UCSD-AML1 (cell line): ENCODE measurements at regions not wholly inside any gene's neighbourhood (a gene's known extent, or its start where the extent isn't known, plus 50 kb on each side); places are given as distances from the start of the nearest gene placed in this dataset.
"Not testable (repeated sequence)": the region's sequence is repeated elsewhere in the genome, so short reads cannot be mapped to it uniquely, and the experiment has no call there.

ENCODE experiments used
- DNase-seq: peaks from one replicate; lab custom pipeline; 2025; ENCODE audit not compliant: unreplicated experiment; lab: John Stamatoyannopoulos, UW

DNA sequence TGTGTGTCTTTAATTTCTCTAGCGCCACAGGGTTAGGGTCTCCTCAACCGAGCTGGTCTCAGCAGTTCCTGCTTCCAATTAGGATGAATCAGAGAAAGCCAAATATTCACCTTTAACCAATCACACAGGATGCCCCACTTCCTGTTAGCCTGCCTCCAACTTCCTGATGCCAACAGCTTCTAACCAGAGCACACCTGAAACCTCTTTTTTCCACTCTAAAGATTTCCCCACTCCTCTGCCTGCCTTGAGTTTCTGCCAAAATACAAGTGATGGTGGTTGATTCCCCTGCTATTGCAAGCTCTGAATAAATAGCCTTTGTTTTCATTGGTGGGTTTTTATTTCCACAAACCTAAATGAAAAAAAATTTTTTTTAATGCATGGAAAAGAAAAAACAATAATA lies 144.7 kb upstream of the UST start:
- no peak for DNase-seq

DNA sequence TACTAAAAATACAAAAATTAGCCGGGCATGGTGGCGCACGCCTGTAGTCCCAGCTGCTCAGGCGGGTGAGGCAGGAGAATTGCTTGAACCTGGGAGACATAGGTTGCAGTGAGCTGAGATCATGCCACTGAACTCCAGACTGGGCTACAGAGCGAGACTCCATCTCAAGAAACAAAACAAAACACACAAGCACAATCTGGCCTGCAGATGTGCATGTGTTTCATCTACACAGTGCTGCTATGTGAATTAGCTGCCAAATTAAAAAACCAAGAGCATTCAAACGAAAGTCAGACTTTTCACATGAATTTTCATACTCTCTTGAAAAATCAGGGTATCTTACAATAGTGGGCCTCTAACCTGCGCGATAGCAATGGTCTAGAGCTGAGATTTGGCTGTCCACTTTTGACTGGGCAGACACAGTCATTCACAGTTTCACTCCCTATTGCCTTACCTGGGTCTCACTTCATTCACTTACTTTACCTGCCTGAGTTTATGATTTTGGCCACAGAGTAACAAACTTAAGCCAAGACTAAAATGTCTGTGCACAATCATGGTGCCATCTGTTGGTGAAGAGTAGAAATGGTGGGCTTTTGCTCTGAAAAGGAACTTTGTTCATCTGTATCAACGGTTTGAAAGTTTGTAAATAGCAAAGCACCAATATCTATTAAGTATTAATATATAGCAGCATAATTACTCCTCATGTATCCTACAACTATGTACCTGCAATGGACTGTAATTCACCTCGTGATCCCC lies 138.5 kb upstream of the UST start:
- no peak for DNase-seq

DNA sequence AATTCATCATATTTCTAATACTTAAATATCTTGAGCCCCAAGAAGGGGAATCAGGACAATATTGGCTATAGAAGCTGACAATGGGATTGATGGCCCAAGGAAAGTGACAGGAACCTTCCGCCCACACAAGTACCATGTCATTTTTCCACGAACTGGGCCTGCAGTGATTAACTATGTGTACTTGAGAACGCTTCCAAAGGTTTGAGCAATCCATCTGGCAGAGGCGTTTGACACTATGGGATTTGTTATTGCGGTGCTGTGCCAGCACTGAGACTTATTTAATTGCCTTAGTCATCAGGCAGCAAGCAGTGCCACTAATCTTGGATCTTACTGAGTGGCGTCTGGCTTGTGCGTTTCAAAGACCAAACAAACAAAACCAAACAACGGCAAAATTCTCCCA lies 135.6 kb upstream of the UST start:
- DNase-seq = no peak

DNA sequence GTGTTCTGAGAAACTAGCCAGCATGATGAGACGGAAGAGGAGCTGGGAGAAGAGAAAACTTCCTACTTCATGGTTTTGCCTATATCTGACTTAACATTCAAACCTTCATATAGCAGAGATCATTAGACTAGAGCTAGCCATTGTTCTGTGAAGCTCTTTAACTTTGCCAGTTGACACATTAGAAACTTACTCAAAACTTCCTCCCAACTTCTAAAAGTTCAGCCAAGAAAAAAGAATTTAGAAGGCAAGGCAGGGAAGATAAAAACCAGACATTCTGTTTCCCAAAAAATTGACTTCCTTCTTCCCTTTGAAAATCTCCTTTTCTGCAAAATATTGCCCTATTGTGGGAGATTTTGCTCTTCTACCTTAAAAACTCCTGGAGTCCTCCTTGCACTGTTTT lies 134.8 kb upstream of the UST start:
- no peak for DNase-seq

DNA sequence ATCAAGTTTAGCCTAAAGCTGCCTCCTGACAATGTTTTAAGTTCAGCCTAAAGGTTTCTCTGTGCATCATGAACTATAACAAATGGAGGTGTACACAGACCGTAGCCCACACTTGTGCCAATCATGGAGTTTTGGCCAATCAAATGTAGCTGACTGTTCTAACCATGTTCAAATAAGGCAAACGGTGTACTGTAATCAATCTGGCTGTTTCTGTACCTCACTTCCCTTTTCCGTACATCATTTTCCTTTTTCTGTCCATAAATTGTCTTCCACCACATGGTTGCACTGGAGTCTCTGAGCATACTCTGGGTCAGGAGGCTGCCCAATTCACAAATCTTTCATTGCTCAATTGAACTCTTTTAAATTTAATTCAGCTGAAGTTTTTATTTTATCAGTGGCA lies 132.2 kb upstream of the UST start:
- no peak for DNase-seq

DNA sequence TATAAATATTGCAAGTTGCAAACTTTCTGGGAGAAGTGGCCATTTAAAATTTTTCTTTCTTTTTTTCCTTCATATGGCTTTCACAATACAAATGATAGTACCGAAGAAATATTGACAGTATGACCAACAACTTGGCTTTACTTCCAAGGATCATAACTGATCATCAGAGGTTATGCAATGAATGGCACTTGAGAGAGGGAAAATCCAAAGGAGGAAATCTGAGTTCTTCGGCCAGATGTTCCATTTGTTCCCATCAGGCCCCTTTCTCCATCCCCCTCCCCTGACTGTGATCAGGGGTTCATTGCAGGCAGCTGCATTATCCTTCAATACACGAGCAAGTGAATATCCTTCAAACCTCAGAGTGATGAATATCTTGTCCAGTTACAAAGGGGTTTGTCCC lies 130.0 kb upstream of the UST start:
- no peak for DNase-seq

DNA sequence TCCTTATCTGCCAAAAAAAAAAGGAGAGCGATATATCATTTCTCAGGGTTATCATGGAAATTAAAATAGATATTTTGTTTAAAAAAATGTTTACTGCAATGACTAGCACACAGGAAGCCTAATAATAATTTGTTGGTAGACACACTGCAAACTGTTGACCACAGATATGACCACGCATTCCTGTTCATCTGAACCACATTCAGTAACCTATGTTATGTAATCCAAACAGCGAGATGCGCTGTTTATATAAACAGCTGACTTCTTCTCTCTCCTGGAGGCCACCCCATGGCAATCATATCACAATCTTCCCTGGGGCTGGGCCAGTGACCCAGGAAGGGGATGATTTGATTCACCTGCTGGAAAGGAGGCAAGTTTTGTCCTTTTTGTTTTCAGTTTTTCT lies 129.3 kb upstream of the UST start:
- DNase-seq = no peak

DNA sequence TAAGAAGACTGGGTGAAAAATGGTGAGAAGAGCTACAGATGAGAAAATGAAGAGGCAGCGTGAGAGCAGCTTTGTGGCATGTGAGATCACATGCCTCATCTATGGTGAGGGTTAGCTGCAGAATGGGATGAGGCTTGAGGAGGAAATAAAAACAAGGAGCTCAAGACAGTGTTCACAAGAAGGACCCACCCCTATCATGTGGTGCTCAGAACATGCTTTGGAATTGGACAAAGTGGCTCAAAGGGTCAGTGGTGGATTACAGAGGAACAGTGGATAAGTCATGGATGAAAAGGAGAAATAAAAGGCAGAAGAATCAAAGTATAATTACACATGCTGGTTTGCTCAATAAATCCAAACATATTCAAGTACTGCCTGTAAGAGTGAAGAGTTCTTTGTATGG lies 126.9 kb upstream of the UST start:
- DNase-seq = no peak

DNA sequence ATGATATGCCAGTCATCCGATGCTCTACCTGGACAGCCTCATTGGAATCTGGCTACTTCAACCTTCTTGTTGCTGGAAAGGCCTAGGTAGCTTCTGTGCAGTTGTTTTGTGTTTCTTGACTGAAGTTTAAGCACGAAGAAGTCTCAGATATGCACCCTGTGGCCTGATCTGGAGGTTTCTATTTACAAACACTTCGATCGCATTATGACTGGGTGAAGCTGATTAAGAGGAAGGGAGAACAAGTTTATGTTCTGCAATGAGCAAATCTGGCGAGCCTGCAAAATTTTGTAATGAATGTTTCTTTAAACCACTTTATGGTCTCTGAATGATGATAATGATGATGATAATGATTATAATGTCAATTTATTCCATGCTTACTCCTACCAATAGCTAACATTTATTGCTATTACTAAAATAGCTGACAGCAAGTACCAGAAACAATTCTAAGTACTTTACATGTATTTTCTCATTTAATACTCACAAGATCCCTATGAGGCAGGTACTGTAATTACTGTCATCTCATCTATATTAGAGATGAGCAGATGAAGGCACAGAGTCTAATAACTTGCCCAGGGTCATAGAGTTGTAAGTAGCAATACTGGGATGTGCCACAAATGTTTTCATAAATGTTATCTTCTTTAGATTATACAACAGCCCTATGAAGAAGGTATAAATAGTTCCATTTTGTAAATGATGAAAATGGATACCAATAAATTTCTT lies 126.1 kb upstream of the UST start:
- no peak for DNase-seq

DNA sequence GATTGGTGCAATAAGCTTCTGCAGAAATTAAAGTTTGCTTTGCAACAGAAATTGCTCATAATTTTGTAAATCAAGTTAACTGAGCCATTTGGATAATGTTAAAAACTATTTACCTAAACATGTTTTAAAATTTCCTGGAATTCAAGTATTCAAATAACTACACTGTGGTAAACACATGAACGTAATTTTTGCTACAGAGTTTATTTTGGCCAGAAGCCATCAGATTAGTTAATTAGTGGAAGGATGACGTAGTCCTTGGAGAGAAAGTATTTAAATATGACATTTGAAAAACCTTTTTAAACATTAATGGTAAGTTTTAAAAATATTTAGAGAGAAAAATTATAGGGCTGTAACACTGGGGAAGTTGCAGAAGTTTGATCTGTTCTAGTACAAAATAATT lies 121.2 kb upstream of the UST start:
- DNase-seq = no peak

DNA sequence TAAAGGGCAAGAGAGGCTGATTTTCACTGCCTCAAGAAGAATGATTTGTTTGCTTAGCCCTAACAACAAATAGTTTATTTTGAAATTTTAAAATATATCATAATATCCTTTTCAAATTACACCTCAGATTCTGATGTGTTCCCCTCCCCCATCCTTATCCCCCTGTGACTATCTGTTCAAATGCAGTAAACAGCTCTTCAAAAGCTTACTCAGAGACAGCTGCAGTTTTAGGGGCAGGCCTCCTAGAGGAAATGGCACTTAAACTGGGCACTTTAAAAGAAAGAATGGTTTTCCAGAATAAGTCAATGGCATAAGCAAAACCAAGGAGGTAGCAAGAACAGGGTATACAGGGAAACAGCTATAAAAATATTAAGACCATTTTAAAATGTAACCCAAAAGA lies 118.6 kb upstream of the UST start:
- no peak for DNase-seq

DNA sequence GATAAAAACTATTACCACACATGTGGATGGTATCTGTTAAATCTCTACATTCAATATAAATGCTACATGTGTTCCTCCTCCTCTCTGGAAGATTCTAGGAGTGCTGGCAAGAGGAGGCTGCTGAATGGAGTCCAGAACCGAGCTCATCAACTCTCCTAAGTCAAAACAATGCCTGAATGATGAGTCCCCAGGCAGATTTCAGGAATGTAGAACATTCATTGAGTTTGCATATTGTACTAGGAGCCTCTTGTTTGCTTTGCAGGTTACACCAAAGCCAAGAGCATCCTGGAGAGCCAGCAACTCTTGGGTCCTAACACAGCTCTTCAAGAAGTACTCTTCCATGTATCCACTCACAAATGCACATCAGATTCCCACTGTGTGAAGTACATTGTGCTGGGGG lies 117.6 kb upstream of the UST start:
- no peak for DNase-seq

DNA sequence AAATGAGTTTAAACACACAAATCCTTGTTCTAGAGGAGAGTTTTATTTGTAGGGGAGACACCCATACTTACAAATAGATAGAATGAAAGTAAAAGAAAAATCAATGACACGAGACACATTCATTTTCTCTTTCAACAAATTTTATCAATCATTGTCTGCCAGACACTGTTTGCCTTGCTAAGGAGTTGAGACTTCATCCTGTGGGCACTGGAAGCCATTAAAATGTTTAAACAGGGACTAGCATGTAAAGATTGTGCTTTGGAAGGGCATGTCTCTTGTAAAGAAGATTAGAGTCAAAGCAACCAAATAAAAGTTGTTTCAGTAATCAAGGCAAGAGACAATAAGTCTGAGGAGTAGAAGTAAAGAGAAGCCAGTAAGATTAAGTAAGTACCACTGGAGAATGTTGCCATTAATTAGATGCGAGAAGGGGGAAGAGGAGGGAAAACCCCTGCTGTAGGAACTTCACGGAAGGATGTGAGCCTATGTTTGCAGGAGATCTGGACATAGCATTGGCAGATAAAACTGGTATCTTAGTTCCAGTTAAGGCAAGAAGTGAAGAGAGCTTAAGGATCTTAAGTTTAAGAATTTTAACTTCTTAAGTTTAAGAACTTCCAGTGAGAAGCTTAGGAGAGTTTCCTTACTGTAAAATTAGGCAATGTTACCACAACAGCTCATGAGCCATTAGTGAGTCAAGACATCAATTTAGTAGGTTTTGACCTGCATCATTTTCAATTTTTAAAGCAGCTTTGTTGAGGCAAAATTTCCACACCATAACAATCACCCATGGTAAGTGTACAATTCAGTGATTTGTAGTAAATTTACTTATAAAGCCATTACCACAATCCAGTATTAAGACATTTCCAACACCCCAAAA lies 117.0 kb upstream of the UST start:
- DNase-seq = no peak

DNA sequence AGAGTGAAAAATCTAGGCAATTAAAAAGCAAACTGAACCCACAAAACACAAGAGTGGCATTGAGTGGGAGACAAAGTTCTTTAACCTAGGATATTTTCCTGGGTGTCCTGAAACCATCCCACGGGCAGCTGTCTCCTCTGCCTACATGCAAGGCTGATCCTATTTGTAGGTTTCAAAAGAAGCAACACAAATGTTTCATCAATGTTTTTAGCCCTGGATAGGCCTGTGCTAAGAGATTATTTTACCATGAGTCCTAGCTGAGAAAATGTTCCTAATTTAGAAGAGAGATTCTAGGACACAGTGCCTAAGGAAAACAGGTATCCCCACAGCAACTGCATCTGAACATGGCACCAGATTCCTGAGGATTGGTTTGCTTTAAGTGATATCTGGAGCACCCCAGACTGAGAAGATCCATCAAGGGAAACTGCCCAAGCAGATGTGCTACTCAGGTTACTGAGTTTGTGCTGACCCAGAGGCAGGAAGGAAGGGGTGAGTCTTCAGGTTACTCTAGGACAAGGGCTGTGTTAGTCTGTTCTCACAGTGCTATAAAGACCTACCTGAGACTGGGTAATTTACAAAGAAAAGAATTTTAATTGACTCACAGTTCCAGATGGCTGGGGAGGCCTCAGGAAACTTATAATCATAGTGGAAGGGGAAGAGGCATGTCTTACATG lies 111.6 kb upstream of the UST start:
- DNase-seq = no peak

DNA sequence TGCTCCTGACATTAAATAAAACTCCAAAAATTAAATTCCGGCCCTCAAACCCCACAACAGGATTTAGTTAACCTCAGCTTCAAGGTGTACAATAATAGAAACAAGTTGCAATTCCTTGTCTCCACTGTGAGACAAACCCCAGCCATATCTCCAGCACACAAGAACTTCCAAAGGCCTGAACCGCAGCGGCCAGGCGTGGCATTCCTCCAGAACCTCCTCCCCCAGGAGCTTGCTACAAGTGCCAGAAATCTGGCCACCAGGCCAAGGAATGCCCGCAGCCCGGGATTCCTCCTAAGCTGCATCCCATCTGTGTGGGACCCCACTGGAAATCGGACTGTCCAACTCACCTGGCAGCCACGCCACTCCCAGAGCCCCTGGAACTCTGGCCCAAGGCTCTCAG lies 105.0 kb upstream of the UST start:
- not testable (repeated sequence) for DNase-seq

DNA sequence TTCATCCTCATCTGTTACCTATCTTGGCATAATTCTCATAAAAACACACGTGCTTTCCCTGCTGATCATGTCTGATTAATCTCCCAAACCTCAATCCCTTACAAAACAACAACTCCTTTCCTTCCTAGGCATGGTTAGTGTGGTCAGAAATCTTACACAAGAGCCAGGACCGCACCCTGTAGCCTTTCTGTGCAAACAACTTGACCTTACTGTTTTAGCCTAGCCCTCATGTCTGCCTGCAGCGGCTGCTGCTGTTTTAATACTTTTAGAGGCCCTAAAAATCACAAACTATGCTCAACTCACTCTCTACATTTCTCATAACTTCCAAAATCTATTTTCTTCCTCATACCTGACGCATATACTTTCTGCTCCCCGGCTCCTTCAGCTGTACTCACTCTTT lies 103.6 kb upstream of the UST start:
- DNase-seq = not testable (repeated sequence)

DNA sequence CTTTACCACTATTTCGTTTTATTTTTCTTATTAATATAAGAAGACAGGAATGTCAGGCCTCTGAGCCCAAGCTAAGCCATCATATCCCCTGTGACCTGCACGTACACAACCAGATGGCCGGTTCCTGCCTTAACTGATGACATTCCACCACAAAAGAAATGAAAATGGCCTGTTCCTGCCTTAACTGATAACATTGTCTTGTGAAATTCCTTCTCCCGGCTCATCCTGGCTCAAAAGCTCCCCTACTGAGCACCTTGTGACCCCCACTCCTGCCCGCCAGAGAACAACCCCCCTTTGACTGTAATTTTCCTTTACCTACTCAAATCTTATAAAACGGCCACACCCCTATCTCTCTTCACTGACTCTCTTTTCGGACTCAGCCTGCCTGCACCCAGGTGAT lies 101.8 kb upstream of the UST start:
- not testable (repeated sequence) for DNase-seq

DNA sequence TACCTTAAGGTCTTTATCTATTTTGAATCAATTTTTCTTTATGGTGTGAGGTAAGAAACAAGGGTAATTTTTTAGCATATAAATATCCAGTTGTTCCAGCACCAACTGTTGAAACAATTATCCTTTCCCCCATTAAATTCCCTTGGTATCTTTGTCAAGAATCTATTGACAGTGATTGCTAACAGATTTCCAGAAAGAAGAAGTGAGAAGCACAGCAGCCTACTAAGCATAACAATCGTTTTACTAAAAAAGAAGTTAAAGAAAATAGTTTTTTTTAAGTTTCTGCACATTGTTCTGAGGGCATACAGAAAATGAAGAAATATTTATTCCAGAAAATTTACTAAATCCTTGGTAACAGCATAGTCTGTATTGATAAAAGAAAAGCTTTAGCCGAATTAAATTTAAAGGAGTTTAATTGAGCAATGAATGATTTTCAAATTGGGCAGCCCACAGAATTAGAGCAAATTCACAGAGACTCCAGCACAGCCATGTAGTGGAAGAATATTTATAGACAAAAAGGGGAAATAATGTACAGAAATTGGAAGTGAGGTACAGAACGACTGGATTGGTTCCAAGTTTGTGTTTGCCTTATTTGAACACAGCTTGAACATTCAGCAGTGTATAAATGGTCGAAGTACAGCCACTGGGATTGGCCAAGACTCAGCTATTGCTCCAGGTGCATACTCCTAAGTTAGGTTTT lies 97.9 kb upstream of the UST start:
- DNase-seq = no peak

DNA sequence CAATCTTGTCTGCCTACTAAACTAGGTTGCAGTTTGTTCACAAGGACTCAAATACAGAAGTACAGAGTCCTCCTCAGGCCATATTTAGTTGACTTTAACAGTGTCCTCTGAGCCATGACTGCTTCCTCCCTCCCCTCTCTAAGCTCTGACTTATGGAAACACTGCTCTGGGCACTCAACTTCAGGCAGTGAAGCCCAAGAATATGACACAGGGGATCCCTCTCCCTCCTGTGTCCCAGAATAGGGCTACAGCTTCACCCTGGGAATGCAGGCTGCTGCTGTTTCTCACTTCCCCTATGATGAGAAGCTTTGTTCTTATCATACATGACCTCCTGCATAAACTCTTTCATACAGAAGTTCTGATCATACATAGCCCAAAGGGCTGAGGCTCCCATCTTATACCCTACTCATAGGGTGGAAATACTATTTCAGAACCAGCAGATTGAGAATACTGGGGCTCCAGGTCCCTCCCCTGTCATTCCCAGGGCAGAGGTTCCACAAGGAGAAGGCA lies 97.3 kb upstream of the UST start:
- DNase-seq = no peak

DNA sequence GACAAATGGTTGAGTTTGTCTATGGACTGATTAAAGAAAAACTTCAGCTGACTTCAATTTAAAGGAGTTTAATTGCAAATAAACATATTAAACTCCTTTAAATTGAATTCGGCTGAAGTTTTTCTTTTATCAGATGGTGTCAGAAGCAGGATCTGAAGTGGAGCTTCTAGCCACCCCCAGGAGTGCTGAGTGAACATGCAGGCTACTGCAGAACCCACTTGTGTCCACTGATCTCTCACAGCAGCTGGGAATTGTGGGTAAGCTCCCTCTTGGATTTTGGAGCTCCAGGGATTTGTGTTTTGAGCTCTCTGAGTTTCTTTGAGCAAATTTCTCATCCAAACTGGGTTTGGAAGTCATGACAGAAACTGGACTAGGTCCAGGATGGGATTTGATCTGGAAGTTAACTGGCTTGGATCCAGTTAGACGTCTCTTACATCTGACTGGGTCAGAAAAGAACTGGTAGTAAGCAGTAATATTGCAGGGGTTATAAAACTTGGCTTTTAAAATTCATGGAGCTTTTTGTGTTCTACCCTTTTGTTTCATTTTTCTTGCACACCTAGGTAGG lies 95.8 kb upstream of the UST start:
- DNase-seq = no peak
